ENCODE measurements at regions not wholly inside any gene's neighbourhood (a gene's known extent, or its start where the extent isn't known, plus 50 kb on each side); places are given as distances from the start of the nearest gene placed in this dataset.

DNA sequence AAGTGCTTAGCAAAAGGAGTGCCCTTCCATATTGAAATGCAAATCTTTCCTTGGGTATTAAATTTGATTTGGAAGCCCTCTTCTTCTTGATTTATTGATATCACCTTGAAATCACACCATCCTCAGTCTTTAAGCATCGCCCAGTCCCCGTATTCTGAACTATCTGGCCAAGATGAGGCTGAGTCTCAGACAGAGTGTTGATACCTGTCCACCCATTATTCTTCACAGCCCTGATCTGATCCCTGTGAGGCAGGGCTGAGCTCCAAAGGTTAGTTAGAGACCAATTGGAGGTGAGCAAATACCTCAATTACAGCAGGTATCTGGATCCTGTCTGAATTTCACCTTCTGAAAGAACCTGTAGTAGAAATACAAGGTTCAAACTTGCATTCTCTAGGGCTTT lies 326.3 kb downstream of the FAT3 start:
- Mint-ChIP-seq H3K4me3 (ENCODE audit: unreplicated experiment) (no peak overlapping the region), H3K27me3 (ENCODE audit: insufficient read depth, unreplicated experiment) (no peaks in the 10 kb centered on the region), H3K36me3 (ENCODE audit: insufficient read depth, unreplicated experiment) (peaks cover 5% of the 10 kb centered on the region), H3K4me1 (ENCODE audit: insufficient read depth, unreplicated experiment) (no peaks in the 10 kb centered on the region), H3K27ac (ENCODE audit: low read depth, unreplicated experiment) (no peak overlapping the region), H3K9me3 (ENCODE audit: unreplicated experiment) (no peaks in the 10 kb centered on the region)
- TF ChIP-seq CTCF (IDR thresholded peaks at IDR 0.05; ENCODE audit: unreplicated experiment): no peak
- POLR2A ChIA-PET: interaction anchor here (0.7 kb wide), 2 partner anchors 21 to 1116 kb away, joined by 3 read pairs; no protein-coding TSS in a partner anchor
- CTCF ChIA-PET: interaction anchor here (0.6 to 0.8 kb wide), 3 partner anchors 46 to 1530 kb away, joined by 3 to 5 read pairs (median 5); no protein-coding TSS in a partner anchor
- intact Hi-C loops (cut with micrococcal nuclease): no loop called here
- no peak for DNase-seq (ENCODE audit: unreplicated experiment)
- BruUV-seq (replicated peaks): no TSS peak

- no TSS peak for BruUV-seq (replicated peaks)
- Mint-ChIP-seq H3K27me3 (ENCODE audit: insufficient read depth, unreplicated experiment) (no peaks in the 10 kb centered on the region), H3K9me3 (ENCODE audit: unreplicated experiment) (no peaks in the 10 kb centered on the region), H3K4me1 (ENCODE audit: insufficient read depth, unreplicated experiment) (no peaks in the 10 kb centered on the region), H3K4me3 (ENCODE audit: unreplicated experiment) (no peak overlapping the region), H3K27ac (ENCODE audit: low read depth, unreplicated experiment) (no peak overlapping the region), H3K36me3 (ENCODE audit: insufficient read depth, unreplicated experiment) (peaks cover 5% of the 10 kb centered on the region)
- DNase-seq (ENCODE audit: unreplicated experiment): no peak
- POLR2A ChIA-PET: interaction anchor here (0.7 kb wide), 1 partner anchor 254 kb away, joined by 4 read pairs; no protein-coding TSS in a partner anchor
- intact Hi-C loops (cut with micrococcal nuclease): no loop called here
- CTCF ChIA-PET: interaction anchor here (0.6 to 1.2 kb wide), 9 partner anchors 27 to 831 kb away, joined by 3 to 6 read pairs (median 3); no protein-coding TSS in a partner anchor
- peak; percentile 34 for TF ChIP-seq CTCF (IDR thresholded peaks at IDR 0.05; ENCODE audit: unreplicated experiment)
Observed at GRCh38 chr11:92552942-92553341, 328.3 kb downstream of the FAT3 start.

GRCh38 chr11:92554688-92555087 lies 330.1 kb downstream of the FAT3 start:
- TF ChIP-seq CTCF (IDR thresholded peaks at IDR 0.05; ENCODE audit: unreplicated experiment): no peak
- H3K4me3 Mint-ChIP-seq (ENCODE audit: unreplicated experiment): no peak overlapping the region
- H3K4me1 Mint-ChIP-seq (ENCODE audit: insufficient read depth, unreplicated experiment): no peaks in the 10 kb centered on the region
- ChIA-PET CTCF (no interaction called here), POLR2A (no interaction called here)
- no peak overlapping the region for H3K27ac Mint-ChIP-seq (ENCODE audit: low read depth, unreplicated experiment)
- peaks cover 5% of the 10 kb centered on the region for H3K36me3 Mint-ChIP-seq (ENCODE audit: insufficient read depth, unreplicated experiment)
- H3K9me3 Mint-ChIP-seq (ENCODE audit: unreplicated experiment): no peaks in the 10 kb centered on the region
- no TSS peak for BruUV-seq (replicated peaks)
- no peak for DNase-seq (ENCODE audit: unreplicated experiment)
- no peaks in the 10 kb centered on the region for H3K27me3 Mint-ChIP-seq (ENCODE audit: insufficient read depth, unreplicated experiment)
- intact Hi-C loops (cut with micrococcal nuclease): no loop called here

DNA sequence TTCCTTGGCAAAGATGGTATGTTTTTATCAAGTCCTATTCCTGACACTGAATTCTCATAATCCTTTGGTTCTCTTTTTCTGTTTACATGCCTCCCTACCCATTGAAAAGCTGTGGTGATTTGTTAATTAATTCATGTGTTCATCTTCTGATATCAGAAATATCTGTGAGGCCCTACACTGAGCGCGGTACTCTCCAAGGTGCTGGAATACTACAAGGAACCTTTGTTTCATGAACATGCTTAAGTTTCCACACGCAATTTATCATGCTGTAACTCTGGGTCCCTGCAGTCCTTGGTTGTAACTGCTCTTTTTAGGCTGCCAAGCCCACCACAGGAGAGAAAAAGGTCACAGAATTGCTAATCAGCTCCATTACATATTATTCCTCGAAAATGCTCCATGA lies 331.8 kb downstream of the FAT3 start:
- intact Hi-C loops (cut with micrococcal nuclease): loop anchor here (2.0 kb wide), 1 partner anchor 330 kb away; no protein-coding TSS in a partner anchor
- POLR2A ChIA-PET: no interaction called here
- H3K4me1 Mint-ChIP-seq (ENCODE audit: insufficient read depth, unreplicated experiment): no peaks in the 10 kb centered on the region
- no peak overlapping the region for H3K4me3 Mint-ChIP-seq (ENCODE audit: unreplicated experiment)
- H3K9me3 Mint-ChIP-seq (ENCODE audit: unreplicated experiment): no peaks in the 10 kb centered on the region
- no peak for TF ChIP-seq CTCF (IDR thresholded peaks at IDR 0.05; ENCODE audit: unreplicated experiment)
- DNase-seq (ENCODE audit: unreplicated experiment): peak; percentile 58
- no peak overlapping the region for H3K27ac Mint-ChIP-seq (ENCODE audit: low read depth, unreplicated experiment)
- H3K27me3 Mint-ChIP-seq (ENCODE audit: insufficient read depth, unreplicated experiment): no peaks in the 10 kb centered on the region
- BruUV-seq (replicated peaks): no TSS peak
- H3K36me3 Mint-ChIP-seq (ENCODE audit: insufficient read depth, unreplicated experiment): peaks cover 5% of the 10 kb centered on the region
- CTCF ChIA-PET: no interaction called here
